Stimulated activated CD4-positive, alpha-beta T cell treated with anti-CD3 and anti-CD28 coated beads, Interleukin-4, amount 100 ng/mL, for 1 hour (primary cell): ENCODE measurements at regions not wholly inside any gene's neighbourhood (a gene's known extent, or its start where the extent isn't known, plus 50 kb on each side); places are given as distances from the start of the nearest gene placed in this dataset.
"Not testable (repeated sequence)": the region's sequence is repeated elsewhere in the genome, so short reads cannot be mapped to it uniquely, and the experiment has no call there.

Source experiments
- DNase-seq: peaks from one replicate; pipeline ENCODE4 v3.0.0-alpha.2; 2020

GRCh38 chr1:112105557-112105956 is 116.1 kb upstream of the KCND3 start:
- DNase-seq = no peak

- DNase-seq = no peak
Measured at GRCh38 chr1:112110031-112110430, 120.6 kb upstream of the KCND3 start.

GRCh38 chr1:112111734-112112133 is 122.3 kb upstream of the KCND3 start:
- no peak for DNase-seq

GRCh38 chr1:112114540-112114939 is 125.1 kb upstream of the KCND3 start:
- no peak for DNase-seq

GRCh38 chr1:112126598-112126997 is 137.1 kb upstream of the KCND3 start:
- no peak for DNase-seq

GRCh38 chr1:112127606-112128005 is 138.1 kb upstream of the KCND3 start:
- not testable (repeated sequence) for DNase-seq

- no peak for DNase-seq
Measured at GRCh38 chr1:112133487-112133886, 144.0 kb upstream of the KCND3 start.

- no peak for DNase-seq
Measured at GRCh38 chr1:112140743-112141142, 151.3 kb upstream of the KCND3 start.

GRCh38 chr1:112141301-112141700 is 151.8 kb upstream of the KCND3 start:
- DNase-seq = no peak

GRCh38 chr1:112141923-112142322 is 152.5 kb upstream of the KCND3 start:
- DNase-seq = no peak

GRCh38 chr1:112143871-112144441 is 154.5 kb upstream of the KCND3 start:
- no peak for DNase-seq

- DNase-seq = no peak
Measured at GRCh38 chr1:112144733-112145426, 155.4 kb upstream of the KCND3 start.

GRCh38 chr1:112146201-112146715 is 156.8 kb upstream of the KCND3 start:
- no peak for DNase-seq

- not testable (repeated sequence) for DNase-seq
Measured at GRCh38 chr1:112160214-112160613, 170.7 kb upstream of the KCND3 start.

- DNase-seq = no peak
Measured at GRCh38 chr1:112165375-112165774, 175.9 kb upstream of the KCND3 start.

GRCh38 chr1:112169517-112169916 is 180.0 kb upstream of the KCND3 start:
- no peak for DNase-seq

- no peak for DNase-seq
Measured at GRCh38 chr1:112172294-112172882, 182.9 kb upstream of the KCND3 start.

- DNase-seq = no peak
Measured at GRCh38 chr1:112177314-112177713, 187.8 kb upstream of the KCND3 start.

GRCh38 chr1:112188611-112189010 is 199.1 kb upstream of the KCND3 start:
- no peak for DNase-seq

- no peak for DNase-seq
Measured at GRCh38 chr1:112196008-112196588, 199.9 kb upstream of the CTTNBP2NL start.

- no peak for DNase-seq
Measured at GRCh38 chr1:112196731-112197130, 199.3 kb upstream of the CTTNBP2NL start.

- no peak for DNase-seq
Measured at GRCh38 chr1:112209493-112209892, 186.5 kb upstream of the CTTNBP2NL start.

GRCh38 chr1:112219267-112219666 is 176.7 kb upstream of the CTTNBP2NL start:
- no peak for DNase-seq

- DNase-seq = no peak
Measured at GRCh38 chr1:112230232-112230631, 165.8 kb upstream of the CTTNBP2NL start.
